ENCODE measurements at regions not wholly inside any gene's neighbourhood (a gene's known extent, or its start where the extent isn't known, plus 50 kb on each side); places are given as distances from the start of the nearest gene placed in this dataset.

- TF ChIP-seq POLR2A (IDR thresholded peaks at IDR 0.05) (no peak), CTCF (IDR thresholded peaks at IDR 0.05) (no peak)
Observed at GRCh38 chr15:47415539-47415971, 301.8 kb upstream of the SEMA6D start.

Data from thyroid gland (tissue), 4 donors.